ACHN (cell line): ENCODE measurements at regions not wholly inside any gene's neighbourhood (a gene's known extent, or its start where the extent isn't known, plus 50 kb on each side); places are given as distances from the start of the nearest gene placed in this dataset.
"Not testable (repeated sequence)": the region's sequence is repeated elsewhere in the genome, so short reads cannot be mapped to it uniquely, and the experiment has no call there.

Source experiments
- DNase-seq: peaks from one replicate; pipeline ENCODE4 v3.0.0-alpha.2; 2015
- in situ Hi-C: cut with HindIII; loops from 2 replicates; pipeline ENCODE4 v1.10.0; 2017; ENCODE audit warnings: low sequenced_read_pairs, low pct_ligation_motif_present, low pct_unique_long_range_greater_than_20kb

- in situ Hi-C loops, result no loop called here
- no peak for DNase-seq
Observed at GRCh38 chr9:97128919-97129318, 90.0 kb upstream of the CTSV start.

- in situ Hi-C loops, result no loop called here
- DNase-seq, result no peak
Observed at GRCh38 chr9:97124256-97124655, 85.3 kb upstream of the CTSV start.

- no peak for DNase-seq
- in situ Hi-C loops, result no loop called here
Observed at GRCh38 chr9:97110696-97111095, 71.8 kb upstream of the CTSV start.

- peak; percentile 56 for DNase-seq
- in situ Hi-C loops, result no loop called here
Observed at GRCh38 chr9:97109194-97109811, 70.4 kb upstream of the CTSV start.

- DNase-seq, result peak; percentile 57
- in situ Hi-C loops, result not testable (repeated sequence)
Observed at GRCh38 chr9:97105220-97105619, 66.3 kb upstream of the CTSV start.

GRCh38 chr9:97103613-97104383 lies 64.9 kb upstream of the CTSV start:
- DNase-seq, in situ Hi-C loops: not testable (repeated sequence)

- DNase-seq, in situ Hi-C loops: not testable (repeated sequence)
Observed at GRCh38 chr9:97099540-97099939, 60.6 kb upstream of the CTSV start.

GRCh38 chr9:97096793-97097192 lies 57.9 kb upstream of the CTSV start:
- in situ Hi-C loops, result no loop called here
- DNase-seq, result no peak

GRCh38 chr9:97089361-97089760 lies 50.4 kb upstream of the CTSV start:
- DNase-seq, in situ Hi-C loops: not testable (repeated sequence)
